Iris pigment epithelial cell (primary cell): ENCODE measurements at regions not wholly inside any gene's neighbourhood (a gene's known extent, or its start where the extent isn't known, plus 50 kb on each side); places are given as distances from the start of the nearest gene placed in this dataset.
"Not testable (repeated sequence)": the region's sequence is repeated elsewhere in the genome, so short reads cannot be mapped to it uniquely, and the experiment has no call there.

ENCODE experiments used
- DNase-seq: peaks from one replicate; pipeline ENCODE4 v3.0.0-alpha.2; 2011; ENCODE audit warnings: low read depth

DNA sequence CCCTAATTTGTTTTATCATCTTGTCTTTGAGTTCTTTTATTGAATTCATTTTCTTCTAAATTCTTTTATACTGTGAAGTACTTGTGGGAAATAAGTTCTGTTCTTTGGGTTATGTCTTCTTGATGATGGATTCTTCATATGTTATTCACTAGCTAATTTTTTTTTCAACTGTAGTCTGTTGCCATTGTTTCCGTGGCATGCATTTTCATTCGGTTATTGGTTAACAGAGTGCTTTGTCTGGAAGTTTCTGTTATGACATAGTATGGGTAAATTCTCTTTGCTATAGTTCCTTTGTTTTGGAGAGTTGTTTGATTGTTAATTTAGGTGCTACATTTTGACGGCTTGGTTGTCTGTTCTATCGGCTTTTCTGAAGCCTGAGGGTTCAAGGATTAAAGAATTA, 184.9 kb upstream of the AADAT start:
- DNase-seq = no peak

GRCh38 chr4:170272959-170273358, 183.2 kb upstream of the AADAT start:
- DNase-seq = no peak

DNA sequence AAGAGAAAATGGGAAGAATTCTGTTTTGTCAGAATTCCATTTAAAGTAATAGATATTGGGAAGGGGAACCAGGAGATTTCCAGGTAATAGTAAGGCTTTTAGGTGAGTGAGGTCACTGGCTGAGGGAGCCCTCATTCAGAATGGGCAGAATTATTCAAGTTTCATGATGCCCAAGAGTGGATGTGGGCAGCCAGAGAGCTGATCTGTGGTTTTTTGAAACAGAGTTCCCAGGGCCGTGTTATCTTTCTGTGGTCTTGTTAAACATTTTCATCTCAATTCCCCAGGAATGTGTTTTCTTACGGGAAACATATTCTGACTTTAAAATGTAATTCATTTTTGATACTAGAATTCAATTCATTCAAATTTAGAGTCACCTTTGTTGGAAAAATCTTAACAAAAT, 182.0 kb upstream of the AADAT start:
- no peak for DNase-seq

- DNase-seq = no peak
Measured at GRCh38 chr4:170270628-170271027, 180.9 kb upstream of the AADAT start.

DNA sequence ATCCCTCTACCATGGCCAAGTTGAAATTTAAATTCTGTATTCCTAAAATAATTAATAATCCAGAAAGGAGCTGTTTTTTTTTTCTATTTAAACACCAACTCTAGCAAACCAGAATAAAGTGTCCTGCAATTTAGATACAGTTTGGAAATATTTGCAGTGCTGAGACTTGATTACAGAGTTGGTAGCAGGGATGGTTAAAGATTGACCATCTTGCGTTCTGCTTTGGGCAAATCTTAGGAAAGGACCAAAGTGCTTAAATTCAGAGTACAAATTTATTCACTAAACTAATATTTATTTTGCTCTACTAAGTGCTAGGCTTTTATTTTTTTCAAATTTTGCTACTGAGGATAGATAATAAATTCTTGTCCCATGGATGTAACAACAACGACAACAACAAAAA, 180.2 kb upstream of the AADAT start:
- DNase-seq = no peak

DNA sequence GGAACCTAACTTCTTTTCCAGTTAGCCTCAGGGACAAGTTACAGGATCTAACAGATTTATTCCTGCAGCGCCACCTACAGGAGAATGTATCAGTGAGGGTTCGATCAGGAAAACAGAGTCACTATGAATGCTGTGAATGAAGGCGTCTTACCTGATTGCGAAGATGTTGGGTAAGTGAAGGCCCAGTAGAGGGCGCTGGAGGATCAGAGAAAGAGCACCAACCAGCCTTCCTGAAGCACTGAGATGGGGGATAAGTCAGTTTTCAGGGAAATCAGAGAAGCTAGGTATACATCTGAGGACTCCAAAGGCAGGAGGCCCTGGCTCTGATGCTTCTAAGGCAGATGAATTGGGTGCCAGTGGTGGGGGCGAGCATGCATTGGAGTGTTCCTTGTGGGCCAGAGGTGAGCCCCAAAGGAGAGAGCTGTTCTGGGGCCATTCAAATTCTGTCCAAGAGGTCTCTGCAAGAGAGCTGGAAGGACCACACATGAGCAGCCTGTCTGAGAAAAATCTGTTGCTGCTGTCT, 169.9 kb upstream of the AADAT start:
- DNase-seq = peak; percentile 86

GRCh38 chr4:170256807-170257206, 167.1 kb upstream of the AADAT start:
- DNase-seq = no peak

- peak; percentile 26 for DNase-seq
Measured at GRCh38 chr4:170248576-170248975, 158.8 kb upstream of the AADAT start.

DNA sequence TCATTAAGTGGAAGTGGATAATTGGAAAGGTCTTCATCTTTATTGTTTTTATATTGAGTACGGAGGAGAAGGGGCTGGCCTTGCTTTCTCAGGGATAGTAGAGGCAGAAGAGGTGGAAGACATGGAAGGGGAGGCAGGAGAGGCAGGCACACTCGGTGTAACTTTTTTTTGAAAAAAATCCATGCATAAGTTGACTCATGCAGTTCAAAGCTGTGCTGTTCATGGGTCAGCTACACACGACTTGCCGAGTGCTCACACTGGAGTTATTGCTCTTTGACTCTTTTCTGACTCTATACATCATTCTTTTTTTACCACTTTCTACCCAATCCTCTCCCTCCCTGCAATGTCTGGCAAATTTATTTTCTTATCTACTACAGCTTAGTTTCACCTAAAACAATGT, 158.3 kb upstream of the AADAT start:
- no peak for DNase-seq

DNA sequence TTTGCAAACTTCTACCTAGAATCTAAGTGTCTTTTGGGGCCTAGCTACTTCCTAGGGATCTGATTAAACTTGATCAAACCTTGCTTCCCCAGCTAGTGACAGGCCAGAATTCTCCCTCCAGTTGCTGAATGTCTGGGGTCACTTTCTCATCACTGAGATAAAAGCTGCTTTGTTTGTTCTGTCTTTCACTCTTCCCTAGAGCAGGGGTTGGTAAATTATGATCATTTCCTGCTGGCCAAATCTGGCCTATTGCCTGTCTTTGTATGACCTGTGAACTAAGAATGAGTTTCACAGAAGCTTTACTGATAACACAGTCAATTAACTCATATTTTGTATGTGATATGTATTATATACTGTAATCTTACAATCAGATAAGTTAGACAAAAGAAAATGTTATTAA, 157.8 kb upstream of the AADAT start:
- no peak for DNase-seq

GRCh38 chr4:170243662-170244288, 154.0 kb upstream of the AADAT start:
- peak; percentile 24 for DNase-seq

GRCh38 chr4:170242471-170242870, 152.7 kb upstream of the AADAT start:
- DNase-seq = peak; percentile 10

DNA sequence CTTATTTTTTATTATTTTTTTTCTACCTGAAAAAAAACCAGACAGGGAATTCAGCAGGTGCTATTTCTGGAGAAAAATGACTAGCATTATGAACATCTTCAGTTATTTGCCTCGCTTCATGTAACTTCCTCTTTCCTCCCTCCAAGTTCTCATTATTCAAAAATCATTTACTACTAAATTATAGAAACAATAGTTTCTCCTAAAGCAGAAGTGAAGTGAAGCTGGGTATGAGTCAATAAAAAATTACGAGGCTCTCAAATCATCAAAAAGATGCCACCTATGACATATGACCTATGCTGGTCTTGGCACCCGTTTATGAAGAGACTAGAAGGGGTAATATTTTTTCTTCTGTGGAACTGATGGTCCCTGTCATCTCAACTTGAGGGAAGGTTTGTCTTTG, 145.0 kb upstream of the AADAT start:
- no peak for DNase-seq

GRCh38 chr4:170231377-170231776, 141.6 kb upstream of the AADAT start:
- no peak for DNase-seq

- no peak for DNase-seq
Measured at GRCh38 chr4:170230242-170230641, 140.5 kb upstream of the AADAT start.

- no peak for DNase-seq
Measured at GRCh38 chr4:170229006-170229405, 139.2 kb upstream of the AADAT start.

DNA sequence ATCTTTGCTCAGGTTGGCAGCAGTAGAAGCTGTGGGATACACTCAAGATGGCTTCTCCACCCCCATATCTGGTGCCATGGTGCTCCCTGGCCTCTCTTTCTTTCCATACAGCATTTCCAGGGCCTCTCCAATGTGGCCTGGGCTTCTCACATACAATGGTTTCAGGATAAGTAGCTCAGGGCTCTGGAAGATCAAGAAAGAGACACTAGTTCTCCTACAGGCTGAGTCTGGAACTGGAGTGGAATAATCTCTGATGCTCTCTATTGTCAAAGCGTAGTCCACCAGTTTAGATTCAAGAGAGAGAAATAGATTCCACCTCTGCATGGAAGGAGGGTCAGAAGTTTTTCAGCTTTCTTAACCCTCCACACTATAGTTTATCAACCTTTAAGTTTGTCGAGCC, 138.2 kb upstream of the AADAT start:
- DNase-seq = no peak

- DNase-seq = no peak
Measured at GRCh38 chr4:170226288-170226687, 136.5 kb upstream of the AADAT start.

DNA sequence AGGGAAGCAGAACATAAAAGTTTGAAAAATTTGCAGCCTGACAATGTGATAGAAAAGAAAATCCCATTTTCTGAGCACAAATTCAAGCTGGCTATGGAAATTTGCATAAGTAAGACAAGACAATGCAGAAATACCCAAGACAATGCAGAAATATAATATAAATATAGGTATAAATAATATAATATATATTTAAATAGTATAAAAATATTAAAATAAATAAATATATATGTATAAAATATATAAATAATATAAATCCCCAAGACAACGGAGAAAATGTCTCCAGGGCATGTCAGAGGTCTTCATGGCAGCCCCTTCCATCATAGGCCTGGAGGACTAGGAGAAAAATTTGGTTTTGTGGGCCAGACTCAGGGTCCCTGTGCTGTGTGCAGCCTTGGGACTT, 125.0 kb upstream of the AADAT start:
- DNase-seq = no peak

- DNase-seq = no peak
Measured at GRCh38 chr4:170214101-170214500, 124.3 kb upstream of the AADAT start.

GRCh38 chr4:170202721-170203120, 113.0 kb upstream of the AADAT start:
- DNase-seq = no peak

DNA sequence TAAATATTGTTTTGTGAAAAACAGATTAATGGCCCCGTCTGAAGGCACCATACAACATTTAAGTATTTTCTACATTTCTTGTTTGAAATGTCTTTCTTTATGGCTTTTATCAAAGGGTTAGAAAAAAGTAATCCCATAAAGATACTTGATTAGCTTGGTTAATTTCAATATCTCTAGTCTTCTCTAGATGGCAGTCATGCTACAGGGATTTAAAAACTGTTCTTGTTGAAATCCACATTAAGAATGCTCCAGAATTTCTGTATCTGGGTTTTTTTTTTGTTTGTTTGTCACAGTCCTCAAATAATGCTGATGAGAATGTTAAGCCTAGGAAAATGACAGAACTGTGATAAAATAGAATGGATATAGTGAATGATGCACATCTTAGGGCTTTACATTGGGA, 109.0 kb upstream of the AADAT start:
- DNase-seq = no peak

DNA sequence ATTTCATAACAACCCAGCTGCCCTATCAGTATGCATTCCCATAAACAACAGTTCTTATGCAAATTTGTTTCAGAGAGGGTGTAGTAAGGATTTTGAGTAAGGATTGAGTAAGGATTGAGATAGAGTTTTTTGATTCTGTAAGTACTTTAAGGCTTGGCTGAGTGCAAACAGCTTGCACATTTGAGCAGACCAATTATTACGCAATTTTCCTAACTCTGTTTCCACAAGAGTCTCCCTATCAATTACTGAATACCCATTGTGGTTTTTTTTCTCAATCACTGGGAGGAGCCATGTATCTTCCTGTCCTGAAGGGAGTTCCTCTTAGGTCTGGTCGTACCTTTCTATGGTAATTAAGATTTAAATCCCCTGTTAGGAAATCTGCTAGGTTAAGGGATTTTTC, 105.0 kb upstream of the AADAT start:
- DNase-seq = not testable (repeated sequence)

DNA sequence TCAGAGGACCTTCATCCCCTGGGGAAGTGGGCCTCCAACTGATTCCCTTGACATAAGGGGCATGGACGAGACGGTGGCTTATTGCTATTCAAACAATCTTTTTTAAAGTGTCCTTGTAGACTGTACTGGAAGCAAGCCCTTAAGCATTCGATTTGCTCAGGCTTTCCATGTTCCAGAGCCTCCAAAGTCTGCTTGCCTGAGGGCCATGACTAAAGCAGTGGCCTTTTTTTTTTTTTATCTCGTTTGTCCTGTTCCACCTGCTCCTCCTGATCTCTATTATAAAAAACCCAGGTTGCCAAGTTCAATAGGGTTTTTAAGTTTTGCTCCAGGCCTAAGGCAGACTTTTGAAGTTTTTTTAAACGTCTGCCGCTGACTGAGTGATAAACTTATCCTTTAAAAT, 103.7 kb upstream of the AADAT start:
- DNase-seq = no peak

- DNase-seq = no peak
Measured at GRCh38 chr4:170190265-170190664, 100.5 kb upstream of the AADAT start.
